ENCODE measurements at regions not wholly inside any gene's neighbourhood (a gene's known extent, or its start where the extent isn't known, plus 50 kb on each side); places are given as distances from the start of the nearest gene placed in this dataset.

- Histone ChIP-seq H3K79me2 (replicated peaks; ENCODE audit: insufficient read depth, low read length) (no peaks in the 10 kb centered on the region), H3K27ac (ENCODE audit: low read length) (no peak overlapping the region), H3K36me3 (ENCODE audit: insufficient read depth, low read length) (no peaks in the 10 kb centered on the region), H2AFZ (ENCODE audit: low read depth, low read length) (no peak overlapping the region), H3K4me2 (ENCODE audit: low read length) (no peak overlapping the region), H3K9me2 (ENCODE audit: insufficient read depth, low read length) (no peaks in the 10 kb centered on the region), H3F3A (ENCODE audit: insufficient read depth, low read length, poor library complexity, severe bottlenecking) (no peaks in the 10 kb centered on the region), H3K9me3 (ENCODE audit: low read length) (no peaks in the 10 kb centered on the region), H4K20me1 (ENCODE audit: insufficient read depth) (no peaks in the 10 kb centered on the region), H3K27me3 (ENCODE audit: insufficient read depth, low read depth, low read length) (no peaks in the 10 kb centered on the region), H3K9ac (ENCODE audit: low read length) (no peak overlapping the region), H3K4me3 (ENCODE audit: low read length) (no peak overlapping the region)
- no peak for TF ChIP-seq EP300 (conservative IDR thresholded peaks at IDR 0.05; ENCODE audit: poor library complexity, severe bottlenecking)
- no peak for TF ChIP-seq CTCF (IDR thresholded peaks at IDR 0.05; ENCODE audit: poor library complexity, severe bottlenecking)
- no peak for TF ChIP-seq POLR2AphosphoS5 (IDR thresholded peaks at IDR 0.05)
- TF ChIP-seq MXI1 (conservative IDR thresholded peaks at IDR 0.05; ENCODE audit: poor library complexity, severe bottlenecking), result no peak
- TF ChIP-seq EZH2 (IDR thresholded peaks at IDR 0.05; ENCODE audit: borderline replicate concordance, insufficient read depth, low read length, poor library complexity, severe bottlenecking), result no peak
- TF ChIP-seq SMC3 (conservative IDR thresholded peaks at IDR 0.05; ENCODE audit: poor library complexity), result no peak
- no peak for TF ChIP-seq RAD21 (conservative IDR thresholded peaks at IDR 0.05)
- no peak for TF ChIP-seq REST (IDR thresholded peaks at IDR 0.05; ENCODE audit: borderline replicate concordance)
- TF ChIP-seq TAF1 (IDR thresholded peaks at IDR 0.05; ENCODE audit: low read depth), result no peak
Measured at GRCh38 chr5:57124014-57124413, 49.8 kb upstream of the GPBP1 start.

Small RNA genes lying in the stretch of these regions (small RNA-seq; reads per million reads assigned to genes)
- 0 reads per million in 3 experiments for gene AC034244.1
